Smooth muscle cell (in vitro differentiated cells): ENCODE measurements at regions not wholly inside any gene's neighbourhood (a gene's known extent, or its start where the extent isn't known, plus 50 kb on each side); places are given as distances from the start of the nearest gene placed in this dataset.

Source experiments
- DNase-seq: peaks from one replicate; lab custom pipeline; 2025; ENCODE audit not compliant: unreplicated experiment; lab: John Stamatoyannopoulos, UW
- H2AFZ ChIP-seq: fragments of 200-600 bp; sonication (generic); 2 replicates; pipeline ENCODE4 v1.6.0; 2016; ENCODE audit warnings: antibody characterized with exemption, low read depth, mild to moderate bottlenecking
- H3F3A ChIP-seq: fragments of 200-600 bp; sonication (generic); 2 replicates; pipeline ENCODE4 v1.6.0; 2017; ENCODE audit warnings: antibody characterized with exemption, low read depth
- H3K27ac ChIP-seq: fragments of 200-600 bp; sonication (generic); 2 replicates; pipeline ENCODE4 v1.5.1; 2016; ENCODE audit warnings: low read depth, mild to moderate bottlenecking
- H3K27me3 ChIP-seq: fragments of 200-600 bp; sonication (generic); 2 replicates; pipeline ENCODE4 v1.6.1; 2016; ENCODE audit warnings: low read depth, mild to moderate bottlenecking
- H3K36me3 ChIP-seq: fragments of 200-600 bp; sonication (generic); 2 replicates; pipeline ENCODE4 v1.5.1; 2016; ENCODE audit warnings: low read depth
- H3K4me1 ChIP-seq: fragments of 200-600 bp; sonication (generic); 2 replicates; pipeline ENCODE4 v1.5.1; 2016; ENCODE audit warnings: low read depth
- H3K4me2 ChIP-seq: fragments of 200-600 bp; sonication (generic); 2 replicates; pipeline ENCODE4 v1.6.0; 2016; ENCODE audit warnings: mild to moderate bottlenecking
- H3K4me3 ChIP-seq: fragments of 200-600 bp; sonication (generic); 2 replicates; pipeline ENCODE4 v1.5.1; 2016; ENCODE audit warnings: mild to moderate bottlenecking
- H3K79me2 ChIP-seq: fragments of 200-600 bp; sonication (generic); 2 replicates; pipeline ENCODE4 v1.6.0; 2016; ENCODE audit warnings: low read depth, mild to moderate bottlenecking
- H3K9ac ChIP-seq: fragments of 200-600 bp; sonication (generic); 2 replicates; pipeline ENCODE4 v1.6.0; 2016; ENCODE audit warnings: low read depth
- H3K9me3 ChIP-seq: fragments of 200-600 bp; sonication (generic); replicated peaks from 2 replicates; pipeline ENCODE4 v1.5.1; 2016; ENCODE audit warnings: low read depth
- H4K20me1 ChIP-seq: fragments of 200-600 bp; sonication (generic); 2 replicates; pipeline ENCODE4 v1.6.0; 2016; ENCODE audit warnings: low read depth
- CTCF ChIP-seq: fragments of 200-600 bp; sonication (generic); IDR thresholded peaks from 2 replicates; pipeline ENCODE4 v1.5.1; 2017; ENCODE audit warnings: borderline replicate concordance, mild to moderate bottlenecking, antibody characterized with exemption; ENCODE audit not compliant: insufficient read depth, poor library complexity, severe bottlenecking
- WGBS: methylation state at CpG from one replicate; pipeline ENCODE4 v1.1.7; 2016; ENCODE audit warnings: low lambda C conversion rate; 5-methylcytosine and 5-hydroxymethylcytosine counted together

DNA sequence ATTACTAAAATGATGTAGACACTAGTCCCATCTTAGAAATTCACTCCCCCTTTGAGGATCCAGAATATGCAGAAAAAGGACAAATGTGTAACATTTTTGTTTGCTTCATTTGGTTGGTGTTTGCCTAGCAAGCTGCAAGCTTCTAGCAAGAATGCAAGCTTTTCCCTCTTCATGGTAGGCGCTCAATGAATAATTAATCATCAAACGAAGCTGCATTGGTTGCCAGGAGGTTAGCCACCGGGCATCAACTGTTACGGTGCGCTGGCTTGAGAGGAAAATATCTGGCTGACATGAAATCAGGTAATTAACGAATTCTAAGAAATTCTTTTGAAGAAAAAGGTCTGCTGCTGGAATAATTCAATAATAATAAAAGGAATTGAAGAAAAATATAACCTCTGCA is 341.0 kb upstream of the KYNU start:
- TF ChIP-seq CTCF, result no peak
- no peak overlapping the region for H3K9ac ChIP-seq
- WGBS, result 88% methylated on average over 6 of the region's 6 CpGs

DNA sequence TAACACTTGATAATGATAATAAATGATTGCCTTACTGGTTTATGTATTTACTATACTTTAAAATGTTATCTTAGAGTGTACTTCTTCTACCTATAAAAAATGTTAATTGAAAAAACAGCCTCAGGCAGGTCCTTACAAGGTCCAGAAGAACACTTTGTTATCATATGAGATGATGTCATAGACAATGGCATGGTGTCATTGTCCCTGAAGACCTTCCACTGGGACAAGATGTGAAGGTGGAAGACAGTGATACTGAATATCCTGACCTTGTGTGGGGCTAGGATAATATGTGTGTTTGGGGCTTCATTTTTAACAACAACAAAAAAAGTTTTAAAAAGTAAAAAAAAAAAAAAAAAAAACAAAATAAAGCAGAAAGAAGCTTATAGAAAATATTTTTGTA is 342.2 kb upstream of the KYNU start:
- no peak for TF ChIP-seq CTCF
- Histone ChIP-seq H3K9ac (no peak overlapping the region), H3K4me1 (no peaks in the 10 kb centered on the region), H3K27me3 (no peaks in the 10 kb centered on the region), H3F3A (no peaks in the 10 kb centered on the region), H3K36me3 (no peaks in the 10 kb centered on the region), H3K4me3 (no peak overlapping the region), H3K9me3 (no peaks in the 10 kb centered on the region), H3K79me2 (no peaks in the 10 kb centered on the region), H3K4me2 (no peak overlapping the region), H2AFZ (no peak overlapping the region), H3K27ac (no peak overlapping the region), H4K20me1 (no peaks in the 10 kb centered on the region)
- no peak for DNase-seq

More for the DNA sequence above, 341.0 kb upstream of the KYNU start:
- Histone ChIP-seq H3K27me3 (no peaks in the 10 kb centered on the region), H2AFZ (no peak overlapping the region), H3K4me1 (no peaks in the 10 kb centered on the region), H3K27ac (no peak overlapping the region), H3K79me2 (no peaks in the 10 kb centered on the region), H3K36me3 (no peaks in the 10 kb centered on the region), H3K9me3 (no peaks in the 10 kb centered on the region), H3K4me3 (no peak overlapping the region), H4K20me1 (no peaks in the 10 kb centered on the region), H3K4me2 (no peak overlapping the region), H3F3A (no peaks in the 10 kb centered on the region)
- no peak for DNase-seq

- Histone ChIP-seq H3K4me3 (no peak overlapping the region), H3F3A (no peaks in the 10 kb centered on the region), H3K9me3 (no peaks in the 10 kb centered on the region), H3K79me2 (no peaks in the 10 kb centered on the region), H2AFZ (no peak overlapping the region), H3K9ac (no peak overlapping the region), H4K20me1 (no peaks in the 10 kb centered on the region), H3K27me3 (no peaks in the 10 kb centered on the region), H3K27ac (peak overlapping the region; percentile 56), H3K4me1 (no peaks in the 10 kb centered on the region), H3K4me2 (no peak overlapping the region), H3K36me3 (no peaks in the 10 kb centered on the region)
- TF ChIP-seq CTCF, result no peak
- no peak for DNase-seq
- WGBS, result 85% methylated on average over 5 of the region's 5 CpGs
Observed at GRCh38 chr2:142533177-142533576, 344.3 kb upstream of the KYNU start.

DNA sequence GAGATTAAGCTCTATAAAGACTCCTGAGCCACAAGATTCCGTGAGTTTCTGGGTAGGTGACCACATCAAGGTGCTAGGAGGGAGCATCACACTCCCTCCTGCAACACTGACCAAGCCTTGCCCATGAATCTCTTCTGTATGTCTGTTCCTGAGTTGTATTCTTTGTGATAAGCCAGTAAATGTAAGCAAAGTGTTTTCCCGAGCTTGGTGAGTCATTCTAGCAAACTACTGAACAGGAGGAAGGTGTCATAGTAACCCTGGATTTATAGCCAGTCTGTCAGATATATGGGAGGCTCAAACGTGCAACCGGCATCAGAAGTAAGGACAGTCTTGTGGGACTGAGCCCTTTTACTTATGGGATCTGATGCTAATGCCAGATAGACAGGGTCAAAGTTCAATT is 346.1 kb upstream of the KYNU start:
- no peak overlapping the region for H2AFZ ChIP-seq
- H3K36me3 ChIP-seq, result no peaks in the 10 kb centered on the region
- no peak for TF ChIP-seq CTCF
- H3K4me2 ChIP-seq, result peak overlapping the region; percentile 51
- H3F3A ChIP-seq, result no peaks in the 10 kb centered on the region
- 1% methylated on average over 4 of the region's 4 CpGs for WGBS
- peak overlapping the region; percentile 56 for H3K27ac ChIP-seq
- H4K20me1 ChIP-seq, result no peaks in the 10 kb centered on the region
- H3K27me3 ChIP-seq, result no peaks in the 10 kb centered on the region
- H3K4me1 ChIP-seq, result no peaks in the 10 kb centered on the region
- DNase-seq, result no peak
- H3K79me2 ChIP-seq, result no peaks in the 10 kb centered on the region
- no peaks in the 10 kb centered on the region for H3K9me3 ChIP-seq
- H3K4me3 ChIP-seq, result no peak overlapping the region
- no peak overlapping the region for H3K9ac ChIP-seq
